GM21447 (cell line): ENCODE measurements at regions not wholly inside any gene's neighbourhood (a gene's known extent, or its start where the extent isn't known, plus 50 kb on each side); places are given as distances from the start of the nearest gene placed in this dataset.
"Not testable (repeated sequence)": the region's sequence is repeated elsewhere in the genome, so short reads cannot be mapped to it uniquely, and the experiment has no call there.

ENCODE experiments used
- ATAC-seq: cut with Tn5 transposase; IDR thresholded peaks from one replicate; pipeline ENCODE4 v1.9.1; 2021; ENCODE audit not compliant: unreplicated experiment

DNA sequence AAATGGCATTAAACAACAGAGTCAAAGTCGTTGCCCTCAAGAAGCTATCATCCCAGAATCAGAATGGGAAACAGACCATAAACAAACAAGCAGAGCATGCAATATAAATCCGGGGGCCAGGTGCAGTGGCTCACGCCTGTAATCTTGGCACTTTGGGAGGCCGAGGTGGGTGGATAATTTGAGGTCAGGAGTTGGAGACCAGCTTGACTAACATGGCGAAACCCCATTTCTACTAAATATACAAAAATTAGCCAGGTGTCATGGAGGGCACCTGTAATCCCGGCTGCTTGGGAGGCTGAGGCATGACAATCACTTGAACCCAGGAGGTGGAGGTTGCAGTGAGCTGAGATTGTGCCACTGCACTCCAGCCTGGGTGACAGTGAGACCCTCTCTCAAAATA lies 249.8 kb downstream of the CYRIA start:
- ATAC-seq, result not testable (repeated sequence)

- no peak for ATAC-seq
Measured at GRCh38 chr2:16413947-16414346, 251.7 kb downstream of the CYRIA start.

DNA sequence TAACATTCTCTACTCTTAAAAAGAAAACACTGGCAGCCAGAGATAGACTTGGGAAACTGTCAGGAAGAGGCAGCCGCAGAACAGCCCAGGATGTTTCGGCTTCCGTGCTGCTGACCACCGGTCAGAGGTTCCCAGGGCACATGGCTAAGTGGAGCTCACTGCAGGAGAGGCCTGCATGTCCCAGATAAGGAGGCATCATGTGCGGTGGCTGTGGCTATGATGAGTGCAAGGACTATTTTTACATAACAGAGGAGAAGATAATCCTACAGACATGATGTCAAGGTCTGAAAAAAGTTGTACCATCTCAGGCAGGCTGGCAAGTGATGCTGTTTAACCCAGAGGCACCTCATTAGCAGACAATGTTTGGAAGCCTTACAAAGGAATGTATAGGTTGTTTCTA lies 252.3 kb downstream of the CYRIA start:
- no peak for ATAC-seq

GRCh38 chr2:16412321-16413030 lies 253.2 kb downstream of the CYRIA start:
- no peak for ATAC-seq

GRCh38 chr2:16411788-16412187 lies 253.8 kb downstream of the CYRIA start:
- no peak for ATAC-seq

- ATAC-seq, result no peak
Measured at GRCh38 chr2:16409849-16410248, 255.8 kb downstream of the CYRIA start.

- ATAC-seq, result no peak
Measured at GRCh38 chr2:16409006-16409390, 256.6 kb downstream of the CYRIA start.

- no peak for ATAC-seq
Measured at GRCh38 chr2:16408331-16409005, 257.2 kb downstream of the CYRIA start.

DNA sequence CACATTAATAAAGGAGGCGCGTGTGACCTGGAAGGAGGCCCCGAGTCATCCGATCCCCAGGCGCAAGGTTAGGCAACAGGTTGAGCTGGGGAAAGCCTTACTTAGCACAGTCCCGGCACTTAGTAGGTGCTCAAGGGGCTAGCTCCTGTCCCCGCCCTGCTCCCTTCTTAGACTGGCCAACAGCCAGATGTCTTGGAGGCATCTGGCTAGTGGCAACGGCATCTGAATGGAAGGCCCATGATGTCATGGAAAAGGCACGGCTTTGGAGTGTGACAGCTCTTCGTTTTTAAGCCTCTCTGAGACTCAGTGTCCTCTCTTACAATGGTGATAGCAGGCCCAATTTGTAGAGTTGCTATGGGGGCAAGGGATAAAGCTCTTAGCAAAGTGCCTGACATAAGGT lies 258.3 kb downstream of the CYRIA start:
- ATAC-seq, result no peak

DNA sequence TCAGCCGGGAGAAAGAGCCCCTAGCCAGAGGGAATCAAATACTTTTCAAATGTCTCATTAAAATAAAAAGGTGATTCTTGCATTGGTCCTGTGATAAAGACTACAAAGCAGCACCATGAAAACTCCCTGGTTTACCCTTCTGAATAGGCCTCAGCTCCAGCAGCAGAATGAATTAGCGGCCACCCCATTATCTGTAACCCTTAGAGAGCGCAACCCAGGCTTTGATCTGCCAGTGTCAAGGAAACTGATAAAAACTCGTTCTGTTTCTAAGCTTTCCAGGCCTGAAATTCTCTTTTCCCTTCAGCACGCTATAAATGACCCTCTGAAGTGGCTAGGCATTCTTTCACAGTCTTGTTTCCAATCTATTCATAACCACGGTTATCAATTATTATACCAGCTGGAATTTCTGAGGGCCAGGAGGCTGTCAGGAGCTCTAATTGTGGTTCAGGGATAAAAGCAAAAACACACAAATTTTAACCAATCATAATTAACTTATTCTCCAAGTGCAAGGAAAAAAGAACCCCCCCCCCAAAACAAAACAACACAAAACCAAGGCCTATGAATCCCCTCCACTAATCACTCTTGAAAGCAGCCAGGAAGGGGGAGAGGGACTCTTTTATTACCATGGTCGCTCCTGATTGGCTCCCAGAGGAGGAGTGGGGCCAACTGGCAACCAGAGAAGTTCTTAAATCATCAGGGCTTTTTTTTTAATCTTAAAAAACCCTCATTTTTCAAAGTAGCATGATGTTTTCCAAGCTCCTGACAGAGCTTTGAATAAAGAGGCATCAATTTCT lies 258.9 kb downstream of the CYRIA start:
- ATAC-seq, result no peak

DNA sequence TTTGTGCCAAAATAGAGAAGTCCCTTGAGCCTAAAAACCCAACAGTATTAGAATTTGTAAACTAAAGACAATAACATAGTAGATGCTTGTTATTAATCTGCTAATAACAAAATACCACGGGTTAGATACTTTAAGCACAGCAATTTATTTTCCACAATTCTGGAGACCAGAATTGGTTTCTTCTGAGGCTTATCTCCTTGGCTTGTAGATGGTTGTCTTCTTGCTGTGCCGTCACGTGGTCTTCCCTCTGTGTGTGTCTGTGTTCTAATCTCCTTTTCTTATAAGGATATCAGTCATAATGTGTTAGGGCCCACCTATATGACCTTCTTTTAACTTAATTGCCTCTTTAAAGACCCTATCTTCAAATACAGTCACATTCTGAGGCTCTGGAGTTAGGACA lies 260.1 kb downstream of the CYRIA start:
- ATAC-seq, result no peak

GRCh38 chr2:16404551-16405300 lies 260.9 kb downstream of the CYRIA start:
- ATAC-seq, result no peak

GRCh38 chr2:16404146-16404545 lies 261.5 kb downstream of the CYRIA start:
- no peak for ATAC-seq

- no peak for ATAC-seq
Measured at GRCh38 chr2:16402891-16403290, 262.7 kb downstream of the CYRIA start.

DNA sequence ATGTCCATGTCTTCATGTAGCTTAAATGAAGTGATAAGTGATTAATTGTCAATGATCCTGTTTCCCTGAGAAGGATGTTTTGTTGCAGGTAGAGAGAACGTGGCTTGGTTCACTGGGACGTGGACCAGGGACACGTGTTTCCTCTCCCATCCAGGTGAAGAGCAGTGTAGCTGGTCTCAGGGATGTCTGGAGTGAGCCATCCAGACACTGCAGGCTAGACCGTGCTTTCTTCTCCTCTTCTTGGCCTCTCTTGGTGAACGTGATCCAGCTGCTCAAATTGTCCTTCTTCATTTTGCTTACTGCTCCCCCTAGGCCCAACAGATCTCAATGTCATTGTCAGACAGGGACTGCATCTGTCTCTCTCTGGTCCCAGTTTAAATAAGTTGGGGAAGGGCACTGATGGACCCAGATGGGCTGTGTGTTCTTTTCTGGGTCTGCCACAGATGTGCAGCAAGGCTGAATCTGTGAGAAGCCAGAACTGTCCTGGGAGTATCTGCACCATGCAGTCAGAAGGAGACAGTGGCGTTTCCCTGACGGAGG lies 263.8 kb downstream of the CYRIA start:
- ATAC-seq, result no peak

GRCh38 chr2:16400127-16400623 lies 265.5 kb downstream of the CYRIA start:
- ATAC-seq, result no peak

GRCh38 chr2:16398486-16399043 lies 267.1 kb downstream of the CYRIA start:
- no peak for ATAC-seq

DNA sequence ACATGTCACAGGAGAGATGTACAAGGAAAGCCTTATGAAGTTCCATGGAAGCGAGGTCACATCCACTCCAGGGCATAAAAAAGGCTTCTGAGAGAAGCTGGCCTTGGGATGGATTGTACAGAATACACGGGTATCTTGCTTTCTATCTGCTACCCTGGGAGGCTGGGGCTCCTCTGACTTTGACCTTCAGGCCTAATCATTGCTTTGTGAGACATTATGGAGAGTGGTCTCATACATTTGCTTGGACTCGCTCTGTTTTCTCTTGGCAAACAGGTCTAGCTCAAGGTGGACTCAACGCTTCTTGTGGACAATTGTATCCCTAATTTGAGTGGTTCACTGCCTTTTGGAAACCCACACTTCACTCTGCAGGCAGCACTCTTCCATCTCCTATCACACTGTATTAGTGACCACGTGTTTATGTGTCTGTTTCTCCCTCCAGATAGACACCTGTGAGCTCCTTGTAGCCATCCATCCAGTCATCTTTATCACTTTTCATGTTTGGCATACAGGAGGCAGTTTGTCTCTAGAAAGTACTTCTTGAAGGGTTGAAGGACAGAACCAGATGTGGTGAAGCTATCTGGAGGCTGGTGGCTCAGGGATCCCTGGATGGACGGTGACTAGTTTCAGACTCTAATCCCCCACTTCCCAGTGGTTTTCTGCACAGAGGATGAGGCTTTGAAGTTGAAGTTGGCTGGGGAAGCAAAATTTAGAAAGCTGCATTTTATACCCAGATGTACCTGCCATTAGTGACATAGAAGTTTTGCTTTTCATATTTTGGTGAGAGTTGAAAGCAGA lies 267.8 kb downstream of the CYRIA start:
- no peak for ATAC-seq

GRCh38 chr2:16396986-16397385 lies 268.6 kb downstream of the CYRIA start:
- no peak for ATAC-seq

- ATAC-seq, result no peak
Measured at GRCh38 chr2:16396171-16396570, 269.5 kb downstream of the CYRIA start.
